Thoracic aorta (tissue), 2 donors: ENCODE measurements at regions not wholly inside any gene's neighbourhood (a gene's known extent, or its start where the extent isn't known, plus 50 kb on each side); places are given as distances from the start of the nearest gene placed in this dataset.
"Not testable (repeated sequence)": the region's sequence is repeated elsewhere in the genome, so short reads cannot be mapped to it uniquely, and the experiment has no call there.

Source experiments
- ATAC-seq: fragments of 150-250 bp; one replicate; pipeline ENCODE4 v1.8.0; 2017; ENCODE audit warnings: low read depth; ENCODE audit not compliant: insufficient number of reproducible peaks, low FRiP score
- DNase-seq: peaks from one replicate; pipeline ENCODE4 v3.0.0-alpha.2; 2020; ENCODE audit warnings: low spot score
- H3K27ac ChIP-seq, 2 donors: fragments of 200-600 bp; sonication (generic); 1 replicate in 1 of 2; 2 replicates in 1 of 2; pipeline ENCODE4 v1.5.1; 2016; ENCODE audit warnings: mild to moderate bottlenecking in 2 of 2, moderate library complexity in 2 of 2
- H3K27me3 ChIP-seq: fragments of 200-600 bp; sonication (generic); replicated peaks from 2 replicates; pipeline ENCODE4 v1.6.0; 2016; ENCODE audit warnings: mild to moderate bottlenecking; ENCODE audit not compliant: insufficient read depth
- H3K36me3 ChIP-seq: fragments of 200-600 bp; sonication (generic); one replicate; pipeline ENCODE4 v1.5.1; 2016
- H3K4me1 ChIP-seq, 2 donors: fragments of 200-600 bp; sonication (generic); 1 replicate in 1 of 2; 2 replicates in 1 of 2; pipeline versions ENCODE4 v1.5.1 to v1.6.0; 2016; ENCODE audit warnings: low read depth in 2 of 2, mild to moderate bottlenecking in 1 of 2; ENCODE audit not compliant: control insufficient read depth in 1 of 2
- H3K4me3 ChIP-seq: fragments of 200-600 bp; sonication (generic); 2 replicates; pipeline ENCODE4 v1.5.1; 2016; ENCODE audit warnings: mild to moderate bottlenecking
- H3K9me3 ChIP-seq: fragments of 200-600 bp; sonication (generic); 2 replicates; pipeline ENCODE4 v1.5.1; 2016
- CTCF ChIP-seq: fragments of 200-600 bp; sonication (generic); IDR thresholded peaks from one replicate; pipeline ENCODE4 v1.5.1; 2019; ENCODE audit warnings: antibody characterized with exemption

- TF ChIP-seq CTCF, result no peak
- ATAC-seq, result no peak
Measured at GRCh38 chr4:115213716-115214115, 100.3 kb upstream of the NDST4 start.

GRCh38 chr4:115201042-115201330 is 87.6 kb upstream of the NDST4 start:
- Histone ChIP-seq H3K27ac (no peak overlapping the region), H3K4me3 (no peak overlapping the region)
- no peak for ATAC-seq

More at GRCh38 chr4:115213716-115214115, 100.3 kb upstream of the NDST4 start:
- Histone ChIP-seq H3K4me3 (no peak overlapping the region), H3K27ac (no peak overlapping the region), H3K4me1 (no peaks in the 10 kb centered on the region), H3K27me3 (no peaks in the 10 kb centered on the region), H3K9me3 (no peaks in the 10 kb centered on the region), H3K36me3 (no peaks in the 10 kb centered on the region)
- DNase-seq, result no peak

GRCh38 chr4:115200201-115201041 is 87.0 kb upstream of the NDST4 start:
- H3K27ac ChIP-seq, H3K9me3 ChIP-seq, H3K36me3 ChIP-seq, H3K27me3 ChIP-seq, H3K4me1 ChIP-seq, ATAC-seq, DNase-seq, H3K4me3 ChIP-seq: not testable (repeated sequence)

More at GRCh38 chr4:115201042-115201330, 87.6 kb upstream of the NDST4 start:
- no peaks in the 10 kb centered on the region for H3K9me3 ChIP-seq
- H3K4me1 ChIP-seq, result no peaks in the 10 kb centered on the region
- no peak for DNase-seq
- no peaks in the 10 kb centered on the region for H3K36me3 ChIP-seq
- TF ChIP-seq CTCF, result no peak
- no peaks in the 10 kb centered on the region for H3K27me3 ChIP-seq

- not testable (repeated sequence) for ATAC-seq, H3K27ac ChIP-seq, H3K27me3 ChIP-seq, DNase-seq, H3K4me1 ChIP-seq, H3K36me3 ChIP-seq, H3K4me3 ChIP-seq, H3K9me3 ChIP-seq
Measured at GRCh38 chr4:115194612-115195011, 81.2 kb upstream of the NDST4 start.

GRCh38 chr4:115190529-115190928 is 77.1 kb upstream of the NDST4 start:
- no peak for TF ChIP-seq CTCF
- no peaks in the 10 kb centered on the region for H3K9me3 ChIP-seq
- H3K36me3 ChIP-seq, result no peaks in the 10 kb centered on the region
- H3K27ac ChIP-seq, result no peak overlapping the region
- H3K27me3 ChIP-seq, result no peaks in the 10 kb centered on the region
- DNase-seq, result no peak
- no peak overlapping the region for H3K4me3 ChIP-seq
- no peaks in the 10 kb centered on the region for H3K4me1 ChIP-seq
- no peak for ATAC-seq

GRCh38 chr4:115187136-115187535 is 73.7 kb upstream of the NDST4 start:
- Histone ChIP-seq H3K9me3 (no peaks in the 10 kb centered on the region), H3K36me3 (no peaks in the 10 kb centered on the region), H3K4me1 (no peaks in the 10 kb centered on the region), H3K4me3 (no peak overlapping the region), H3K27me3 (no peaks in the 10 kb centered on the region), H3K27ac (no peak overlapping the region)
- no peak for TF ChIP-seq CTCF
- ATAC-seq (no peak), DNase-seq (no peak)

- H3K27me3 ChIP-seq, H3K36me3 ChIP-seq, H3K27ac ChIP-seq, H3K9me3 ChIP-seq, H3K4me1 ChIP-seq, H3K4me3 ChIP-seq, DNase-seq, ATAC-seq: not testable (repeated sequence)
Measured at GRCh38 chr4:115179438-115180062, 66.1 kb upstream of the NDST4 start.

GRCh38 chr4:115178687-115179086 is 65.3 kb upstream of the NDST4 start:
- ATAC-seq, H3K9me3 ChIP-seq, H3K27me3 ChIP-seq, H3K4me3 ChIP-seq, H3K36me3 ChIP-seq, H3K27ac ChIP-seq, DNase-seq, H3K4me1 ChIP-seq: not testable (repeated sequence)
